Heart left ventricle (tissue), 13 donors: ENCODE measurements at regions not wholly inside any gene's neighbourhood (a gene's known extent, or its start where the extent isn't known, plus 50 kb on each side); places are given as distances from the start of the nearest gene placed in this dataset.

Source experiments
- POLR2A ChIP-seq, 2 donors: fragments of 450-650 bp; IDR thresholded peaks; one replicate each; pipeline ENCODE4 v1.6.1; 2017; ENCODE audit warnings: antibody characterized with exemption in 2 of 2, mild to moderate bottlenecking in 2 of 2, moderate library complexity in 2 of 2
- TF ChIP-seq, protein P1 (sequence below), 12 donors: fragments of 200-600 bp; sonication (generic) in 4 of 12; IDR thresholded peaks; one replicate each; pipeline versions ENCODE4 v1.5.0 to v1.8.0; 2018 to 2022; ENCODE audit warnings: antibody characterized with exemption in 12 of 12, mild to moderate bottlenecking in 5 of 12
- donor health status: ischemic (EF 13 %, LVEDD 7.1; RV severe dilation, severe dysfunction).
- donor health status: DM: no; HTN: yes; CAD: no.
- donor health status: DM: no; HTN: no; CAD: no.
- donor health status: ischemic (EF 25% LVEDD 6.9; RV normal size, moderate dysfunction).
- donor health status: ischemic (EF 25% LVEDD 5.7; RV mildly dilated, moderate dysfunction).
- donor health status: ischemic (EF 35%, LVEDD 5.7; RV mildly dilated, moderate dysfunction).
- donor health status: nonischemic (EF 11% LVEDD 7.7; RV severe dilation, severe dysfunction).
- donor health status: DM: yes; HTN: yes; CAD: no.
- donor health status: PGD.
- donor health status: ischemic (EF 29% LVEDD 5.4; RV normal size, mild dysfunction).
- donor health status: nonischemic (EF 23%, LVEDD 6.1; RV moderate dilation, normal function).

- TF ChIP-seq, protein P1, sequence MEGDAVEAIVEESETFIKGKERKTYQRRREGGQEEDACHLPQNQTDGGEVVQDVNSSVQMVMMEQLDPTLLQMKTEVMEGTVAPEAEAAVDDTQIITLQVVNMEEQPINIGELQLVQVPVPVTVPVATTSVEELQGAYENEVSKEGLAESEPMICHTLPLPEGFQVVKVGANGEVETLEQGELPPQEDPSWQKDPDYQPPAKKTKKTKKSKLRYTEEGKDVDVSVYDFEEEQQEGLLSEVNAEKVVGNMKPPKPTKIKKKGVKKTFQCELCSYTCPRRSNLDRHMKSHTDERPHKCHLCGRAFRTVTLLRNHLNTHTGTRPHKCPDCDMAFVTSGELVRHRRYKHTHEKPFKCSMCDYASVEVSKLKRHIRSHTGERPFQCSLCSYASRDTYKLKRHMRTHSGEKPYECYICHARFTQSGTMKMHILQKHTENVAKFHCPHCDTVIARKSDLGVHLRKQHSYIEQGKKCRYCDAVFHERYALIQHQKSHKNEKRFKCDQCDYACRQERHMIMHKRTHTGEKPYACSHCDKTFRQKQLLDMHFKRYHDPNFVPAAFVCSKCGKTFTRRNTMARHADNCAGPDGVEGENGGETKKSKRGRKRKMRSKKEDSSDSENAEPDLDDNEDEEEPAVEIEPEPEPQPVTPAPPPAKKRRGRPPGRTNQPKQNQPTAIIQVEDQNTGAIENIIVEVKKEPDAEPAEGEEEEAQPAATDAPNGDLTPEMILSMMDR (IDR thresholded peaks at IDR 0.05): no peak
- TF ChIP-seq POLR2A (IDR thresholded peaks at IDR 0.05): no peak
These were observed 833.9 kb downstream of the FSTL5 start for GRCh38 chr4:161329852-161330251.
